ENCODE measurements at regions not wholly inside any gene's neighbourhood (a gene's known extent, or its start where the extent isn't known, plus 50 kb on each side); places are given as distances from the start of the nearest gene placed in this dataset.

DNA sequence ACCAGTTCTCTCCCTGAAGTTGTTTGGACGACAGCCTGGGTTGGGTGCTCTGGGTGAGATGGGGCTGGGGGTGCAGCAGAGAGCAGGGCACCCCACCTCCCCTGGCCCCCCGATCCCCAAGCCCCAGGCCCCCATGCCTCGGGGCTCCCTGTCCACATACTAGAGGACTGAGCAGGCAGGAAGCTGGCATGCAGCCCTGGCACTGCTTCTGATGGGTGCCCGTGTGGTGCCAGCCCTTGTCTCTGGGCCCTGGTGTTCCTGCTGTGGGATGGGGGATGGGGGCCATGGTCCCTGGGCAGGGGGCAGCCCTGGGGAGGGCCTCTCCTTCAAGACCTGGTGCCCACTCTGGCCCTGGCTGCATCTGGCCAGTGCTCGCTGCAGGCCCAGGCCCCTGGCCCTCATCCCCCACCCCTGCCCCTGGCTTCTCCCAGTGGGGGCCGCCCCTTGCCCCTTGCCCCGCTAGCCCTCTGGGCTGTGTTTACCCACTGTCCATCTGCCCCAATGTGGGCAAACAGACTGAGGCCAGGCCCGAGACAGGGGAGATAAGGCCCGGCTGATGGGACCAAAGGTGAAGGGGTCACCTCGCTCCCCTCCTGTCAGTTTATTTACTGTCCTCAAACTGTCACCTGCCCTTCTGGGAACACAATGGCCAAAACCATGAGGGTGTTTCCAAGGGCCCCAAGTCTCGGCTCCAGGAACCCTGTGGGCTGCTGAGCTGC lies 67.3 kb upstream of the RXRA start:
- Histone ChIP-seq H3K9me3 (ENCODE audit: control insufficient read depth in 3 of 3, low read length in 3 of 3) (no peaks in the 10 kb centered on the region), H3K9ac (ENCODE audit: low read depth in 1 of 3, low read length in 3 of 3) (no peak overlapping the region), H3K36me3 (ENCODE audit: control insufficient read depth in 3 of 3, insufficient read depth in 3 of 3, low read length in 3 of 3) (no peaks in the 10 kb centered on the region), H3K27ac (ENCODE audit: low read depth, low read length) (no peak overlapping the region), H3K27me3 (ENCODE audit: control insufficient read depth in 3 of 3, insufficient read depth in 3 of 3, low read length in 3 of 3) (peaks cover 0 to 1% (median 0%) of the 10 kb centered on the region in 3 donors), H3K4me3 (ENCODE audit: low read length in 3 of 3) (no peak overlapping the region), H3K4me1 (ENCODE audit: control insufficient read depth in 3 of 3, insufficient read depth in 3 of 3, low read length in 3 of 3) (peaks cover 3 to 10% (median 7%) of the 10 kb centered on the region in 3 donors)

GRCh38 chr9:134259708-134260107 lies 66.5 kb upstream of the RXRA start:
- Histone ChIP-seq H3K9me3 (ENCODE audit: control insufficient read depth in 3 of 3, low read length in 3 of 3) (no peaks in the 10 kb centered on the region), H3K27ac (ENCODE audit: low read depth, low read length) (no peak overlapping the region), H3K9ac (ENCODE audit: low read depth in 1 of 3, low read length in 3 of 3) (no peak overlapping the region), H3K4me1 (ENCODE audit: control insufficient read depth in 3 of 3, insufficient read depth in 3 of 3, low read length in 3 of 3) (peaks cover 3 to 10% (median 7%) of the 10 kb centered on the region in 3 donors), H3K27me3 (ENCODE audit: control insufficient read depth in 3 of 3, insufficient read depth in 3 of 3, low read length in 3 of 3) (peaks cover 0 to 8% (median 0%) of the 10 kb centered on the region in 3 donors), H3K36me3 (ENCODE audit: control insufficient read depth in 3 of 3, insufficient read depth in 3 of 3, low read length in 3 of 3) (no peaks in the 10 kb centered on the region), H3K4me3 (ENCODE audit: low read length in 3 of 3) (no peak overlapping the region)

DNA sequence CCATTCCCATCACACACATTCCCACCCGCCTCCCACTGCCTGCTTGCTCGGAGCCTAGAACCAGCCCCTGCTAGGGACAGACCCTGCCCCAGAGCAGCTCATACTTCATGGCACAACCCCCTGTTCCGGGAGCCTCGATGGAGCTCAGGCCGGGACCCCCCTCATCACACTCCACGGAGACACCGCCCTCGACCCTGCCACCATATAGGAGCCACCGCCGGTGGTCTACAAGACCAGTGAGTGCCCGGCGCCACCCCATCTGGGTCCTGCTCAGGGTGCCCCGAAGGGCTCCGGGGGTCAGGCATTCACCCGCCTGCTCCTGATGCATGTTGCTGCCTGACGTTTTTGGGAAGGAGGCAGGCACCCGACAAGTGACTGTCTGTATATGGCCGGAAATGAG lies 65.5 kb upstream of the RXRA start:
- H3K27me3 ChIP-seq (ENCODE audit: control insufficient read depth in 3 of 3, insufficient read depth in 3 of 3, low read length in 3 of 3), result peaks cover 0 to 10% (median 8%) of the 10 kb centered on the region in 3 donors
- H3K9me3 ChIP-seq (ENCODE audit: control insufficient read depth in 3 of 3, low read length in 3 of 3), result no peaks in the 10 kb centered on the region
- peaks cover 3 to 10% (median 7%) of the 10 kb centered on the region in 3 donors for H3K4me1 ChIP-seq (ENCODE audit: control insufficient read depth in 3 of 3, insufficient read depth in 3 of 3, low read length in 3 of 3)
- no peak overlapping the region for H3K4me3 ChIP-seq (ENCODE audit: low read length in 3 of 3)
- no peak overlapping the region for H3K27ac ChIP-seq (ENCODE audit: low read depth, low read length)
- H3K36me3 ChIP-seq (ENCODE audit: control insufficient read depth in 3 of 3, insufficient read depth in 3 of 3, low read length in 3 of 3), result no peaks in the 10 kb centered on the region
- H3K9ac ChIP-seq (ENCODE audit: low read depth in 1 of 3, low read length in 3 of 3), result no peak overlapping the region

DNA sequence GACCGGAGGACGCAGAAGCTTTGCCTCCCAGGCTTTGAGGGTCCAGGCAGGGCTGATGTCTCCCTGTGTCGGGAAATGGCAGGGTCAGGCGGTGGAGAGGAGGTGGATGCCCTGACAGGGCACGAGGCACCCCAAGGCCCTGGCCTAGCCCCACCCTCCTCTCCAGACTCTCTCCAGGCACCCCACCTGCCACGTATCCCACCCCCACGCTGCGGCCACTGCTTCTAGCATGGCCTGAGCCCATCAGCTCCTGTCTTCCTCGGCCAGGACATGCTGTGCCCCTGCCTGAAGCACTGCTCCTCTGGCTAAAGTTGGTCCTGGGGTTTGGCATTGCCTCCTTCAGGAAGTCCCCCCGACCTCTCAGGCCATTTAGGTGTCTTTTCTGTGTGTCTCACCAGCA lies 64.2 kb upstream of the RXRA start:
- H3K4me3 ChIP-seq (ENCODE audit: low read length in 3 of 3), result no peak overlapping the region
- H3K27ac ChIP-seq (ENCODE audit: low read depth, low read length), result no peak overlapping the region
- peaks cover 3 to 12% (median 10%) of the 10 kb centered on the region in 3 donors for H3K4me1 ChIP-seq (ENCODE audit: control insufficient read depth in 3 of 3, insufficient read depth in 3 of 3, low read length in 3 of 3)
- H3K36me3 ChIP-seq (ENCODE audit: control insufficient read depth in 3 of 3, insufficient read depth in 3 of 3, low read length in 3 of 3), result no peaks in the 10 kb centered on the region
- H3K9ac ChIP-seq (ENCODE audit: low read depth in 1 of 3, low read length in 3 of 3), result no peak overlapping the region
- H3K9me3 ChIP-seq (ENCODE audit: control insufficient read depth in 3 of 3, low read length in 3 of 3), result no peaks in the 10 kb centered on the region
- H3K27me3 ChIP-seq (ENCODE audit: control insufficient read depth in 3 of 3, insufficient read depth in 3 of 3, low read length in 3 of 3), result peaks cover 0 to 11% (median 10%) of the 10 kb centered on the region in 3 donors

DNA sequence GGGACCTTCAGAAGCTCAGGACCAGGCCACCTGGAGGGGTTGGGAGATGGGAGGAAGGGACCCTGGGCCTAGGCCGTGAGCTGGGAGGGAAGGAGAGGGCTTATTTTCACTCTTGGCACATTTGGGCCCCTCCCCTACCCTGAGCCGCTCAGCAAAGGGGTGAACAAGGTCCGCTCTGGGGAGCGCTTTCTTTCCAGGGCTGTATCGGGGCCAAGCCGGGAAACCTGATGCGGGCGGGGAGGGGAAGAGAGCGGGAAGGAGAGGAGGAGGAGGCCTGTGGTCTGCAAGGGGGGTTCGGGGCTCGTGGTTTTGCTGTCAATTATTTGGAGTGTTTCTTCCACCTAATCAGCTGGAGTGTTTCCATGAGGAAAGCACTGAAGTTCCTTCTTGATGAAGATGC lies 62.7 kb upstream of the RXRA start:
- H3K9ac ChIP-seq (ENCODE audit: low read depth in 1 of 3, low read length in 3 of 3), result no peak overlapping the region
- peaks cover 13 to 24% (median 21%) of the 10 kb centered on the region in 3 donors for H3K4me1 ChIP-seq (ENCODE audit: control insufficient read depth in 3 of 3, insufficient read depth in 3 of 3, low read length in 3 of 3)
- H3K4me3 ChIP-seq (ENCODE audit: low read length in 3 of 3), result no peak overlapping the region
- H3K27me3 ChIP-seq (ENCODE audit: control insufficient read depth in 3 of 3, insufficient read depth in 3 of 3, low read length in 3 of 3), result peaks cover 0 to 11% (median 10%) of the 10 kb centered on the region in 3 donors
- H3K36me3 ChIP-seq (ENCODE audit: control insufficient read depth in 3 of 3, insufficient read depth in 3 of 3, low read length in 3 of 3), result no peaks in the 10 kb centered on the region
- no peak overlapping the region for H3K27ac ChIP-seq (ENCODE audit: low read depth, low read length)
- H3K9me3 ChIP-seq (ENCODE audit: control insufficient read depth in 3 of 3, low read length in 3 of 3), result no peaks in the 10 kb centered on the region

GRCh38 chr9:134264169-134264568 lies 62.1 kb upstream of the RXRA start:
- H3K4me3 ChIP-seq (ENCODE audit: low read length in 3 of 3), result no peak overlapping the region
- H3K36me3 ChIP-seq (ENCODE audit: control insufficient read depth in 3 of 3, insufficient read depth in 3 of 3, low read length in 3 of 3), result no peaks in the 10 kb centered on the region
- H3K4me1 ChIP-seq (ENCODE audit: control insufficient read depth in 3 of 3, insufficient read depth in 3 of 3, low read length in 3 of 3), result peaks cover 13 to 26% (median 22%) of the 10 kb centered on the region in 3 donors
- H3K27ac ChIP-seq (ENCODE audit: low read depth, low read length), result no peak overlapping the region
- H3K9ac ChIP-seq (ENCODE audit: low read depth in 1 of 3, low read length in 3 of 3), result no peak overlapping the region
- no peaks in the 10 kb centered on the region for H3K9me3 ChIP-seq (ENCODE audit: control insufficient read depth in 3 of 3, low read length in 3 of 3)
- H3K27me3 ChIP-seq (ENCODE audit: control insufficient read depth in 3 of 3, insufficient read depth in 3 of 3, low read length in 3 of 3), result peaks cover 0 to 15% (median 11%) of the 10 kb centered on the region in 3 donors

DNA sequence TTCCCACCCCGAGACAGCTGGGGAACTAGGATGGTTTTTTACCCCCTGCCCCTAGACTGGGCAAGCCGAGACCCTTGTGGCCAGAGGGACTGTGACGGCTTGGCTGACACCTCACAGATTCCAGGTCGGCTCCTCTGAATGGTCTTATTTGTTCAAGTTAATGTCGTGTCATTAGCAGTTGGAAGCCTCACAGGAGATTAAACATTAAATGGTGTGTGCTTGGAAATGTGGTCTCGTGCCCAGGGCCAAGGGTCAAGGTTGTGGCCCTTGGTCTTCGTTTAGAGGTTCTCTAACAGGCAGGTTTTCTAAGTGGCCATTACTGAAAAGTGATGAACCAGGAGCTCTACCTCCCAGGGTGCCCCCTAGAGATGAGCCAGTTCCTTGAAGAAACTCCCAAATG lies 61.2 kb upstream of the RXRA start:
- peaks cover 13 to 26% (median 22%) of the 10 kb centered on the region in 3 donors for H3K4me1 ChIP-seq (ENCODE audit: control insufficient read depth in 3 of 3, insufficient read depth in 3 of 3, low read length in 3 of 3)
- H3K9ac ChIP-seq (ENCODE audit: low read depth in 1 of 3, low read length in 3 of 3), result no peak overlapping the region
- no peak overlapping the region for H3K4me3 ChIP-seq (ENCODE audit: low read length in 3 of 3)
- H3K9me3 ChIP-seq (ENCODE audit: control insufficient read depth in 3 of 3, low read length in 3 of 3), result peaks cover 0 to 2% (median 0%) of the 10 kb centered on the region in 3 donors
- no peak overlapping the region for H3K27ac ChIP-seq (ENCODE audit: low read depth, low read length)
- H3K27me3 ChIP-seq (ENCODE audit: control insufficient read depth in 3 of 3, insufficient read depth in 3 of 3, low read length in 3 of 3), result peaks cover 0 to 16% (median 11%) of the 10 kb centered on the region in 3 donors
- no peaks in the 10 kb centered on the region for H3K36me3 ChIP-seq (ENCODE audit: control insufficient read depth in 3 of 3, insufficient read depth in 3 of 3, low read length in 3 of 3)

DNA sequence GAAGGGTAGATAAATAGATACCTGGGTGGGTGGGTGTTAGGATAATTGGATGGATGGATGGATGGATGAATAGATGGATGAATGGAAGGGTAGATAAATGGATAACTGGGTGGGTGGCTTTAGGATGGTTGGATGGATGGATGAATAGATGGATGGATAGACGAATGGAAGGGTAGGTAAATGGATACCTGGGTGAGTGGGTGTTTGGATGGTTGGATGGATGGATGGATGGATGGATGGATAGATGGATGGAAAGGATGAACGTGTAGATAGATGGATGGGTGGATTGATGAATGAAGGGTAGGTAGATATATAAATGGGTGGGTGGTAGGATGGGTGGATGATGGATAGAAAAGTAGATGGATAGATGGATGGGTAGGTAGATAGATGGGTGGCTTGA lies 59.8 kb upstream of the RXRA start:
- Histone ChIP-seq H3K9ac (ENCODE audit: low read depth in 1 of 3, low read length in 3 of 3) (no peak overlapping the region), H3K27me3 (ENCODE audit: control insufficient read depth in 3 of 3, insufficient read depth in 3 of 3, low read length in 3 of 3) (peaks cover 0 to 16% (median 11%) of the 10 kb centered on the region in 3 donors), H3K4me1 (ENCODE audit: control insufficient read depth in 3 of 3, insufficient read depth in 3 of 3, low read length in 3 of 3) (peaks cover 13 to 26% (median 22%) of the 10 kb centered on the region in 3 donors)

GRCh38 chr9:134267305-134267880 lies 58.9 kb upstream of the RXRA start:
- H3K4me3 ChIP-seq (ENCODE audit: low read length in 3 of 3), result peak overlapping the region in 1 of 3 donors; percentile 22
- peaks cover 13 to 26% (median 22%) of the 10 kb centered on the region in 3 donors for H3K4me1 ChIP-seq (ENCODE audit: control insufficient read depth in 3 of 3, insufficient read depth in 3 of 3, low read length in 3 of 3)
- peak overlapping the region in 1 of 3 donors; percentile 74 for H3K9ac ChIP-seq (ENCODE audit: low read depth in 1 of 3, low read length in 3 of 3)
- peaks cover 0 to 16% (median 11%) of the 10 kb centered on the region in 3 donors for H3K27me3 ChIP-seq (ENCODE audit: control insufficient read depth in 3 of 3, insufficient read depth in 3 of 3, low read length in 3 of 3)
- no peaks in the 10 kb centered on the region for H3K36me3 ChIP-seq (ENCODE audit: control insufficient read depth in 3 of 3, insufficient read depth in 3 of 3, low read length in 3 of 3)
- H3K9me3 ChIP-seq (ENCODE audit: control insufficient read depth in 3 of 3, low read length in 3 of 3), result peaks cover 0 to 2% (median 0%) of the 10 kb centered on the region in 3 donors
- H3K27ac ChIP-seq (ENCODE audit: low read depth, low read length), result no peak overlapping the region

More for the DNA sequence above, 59.8 kb upstream of the RXRA start:
- H3K4me3 ChIP-seq (ENCODE audit: low read length in 3 of 3), result no peak overlapping the region
- peaks cover 0 to 2% (median 0%) of the 10 kb centered on the region in 3 donors for H3K9me3 ChIP-seq (ENCODE audit: control insufficient read depth in 3 of 3, low read length in 3 of 3)
- H3K27ac ChIP-seq (ENCODE audit: low read depth, low read length), result no peak overlapping the region
- no peaks in the 10 kb centered on the region for H3K36me3 ChIP-seq (ENCODE audit: control insufficient read depth in 3 of 3, insufficient read depth in 3 of 3, low read length in 3 of 3)
